GM18499 (cell line): ENCODE measurements at regions not wholly inside any gene's neighbourhood (a gene's known extent, or its start where the extent isn't known, plus 50 kb on each side); places are given as distances from the start of the nearest gene placed in this dataset.
A peak's percentile ranks its signal among the peaks of the same experiment; 100 is the strongest.
"Not testable (repeated sequence)": the region's sequence is repeated elsewhere in the genome, so short reads cannot be mapped to it uniquely, and the experiment has no call there.

Experiments used
- ATAC-seq: cut with Tn5 transposase; IDR thresholded peaks from one replicate; pipeline ENCODE4 v1.9.1; 2021; ENCODE audit warnings: moderate number of reproducible peaks; ENCODE audit not compliant: insufficient read depth, unreplicated experiment

DNA sequence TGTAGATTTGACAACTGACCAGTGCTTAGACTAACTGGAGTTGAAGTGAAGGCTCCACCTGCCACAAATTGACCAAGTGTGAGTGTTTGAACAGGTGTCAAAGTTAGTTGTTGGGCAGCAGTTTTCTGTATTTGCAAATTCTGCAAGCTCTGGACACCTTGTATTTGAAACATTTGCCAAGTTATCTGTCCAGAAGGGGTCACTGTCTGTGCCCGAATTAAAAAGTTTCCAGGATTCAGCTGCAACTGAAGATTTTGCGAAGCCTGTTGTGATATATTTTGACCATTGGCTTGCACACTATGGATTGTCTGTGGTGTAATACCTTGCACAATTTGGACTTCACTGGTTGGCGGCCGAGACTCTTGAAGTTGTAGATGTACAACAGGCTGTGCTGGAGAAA lies 1690.7 kb downstream of the SLITRK5 start:
- no peak for ATAC-seq

DNA sequence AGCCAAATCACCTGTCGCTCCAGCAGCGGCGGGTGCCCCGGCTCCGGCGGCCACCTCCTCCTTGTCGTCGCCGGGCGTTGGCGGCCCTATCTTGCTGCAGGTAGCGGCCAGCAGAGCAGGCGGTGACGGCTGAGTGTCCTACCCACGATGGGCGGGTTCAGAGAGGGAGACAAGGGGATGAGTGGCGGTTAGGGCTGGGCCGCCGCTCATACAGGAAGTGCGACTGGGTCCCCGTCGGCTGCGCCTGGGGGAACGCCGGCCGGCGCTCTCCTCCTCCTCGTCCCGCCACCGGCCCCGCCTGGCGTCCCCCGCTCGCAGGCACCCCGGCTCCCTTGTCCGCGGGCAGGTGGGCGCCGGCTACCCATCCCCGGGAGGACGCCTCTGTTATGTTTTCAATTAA lies 1692.0 kb downstream of the SLITRK5 start:
- ATAC-seq: no peak

GRCh38 chr13:89372193-89372592 lies 1701.0 kb downstream of the SLITRK5 start:
- ATAC-seq: no peak

DNA sequence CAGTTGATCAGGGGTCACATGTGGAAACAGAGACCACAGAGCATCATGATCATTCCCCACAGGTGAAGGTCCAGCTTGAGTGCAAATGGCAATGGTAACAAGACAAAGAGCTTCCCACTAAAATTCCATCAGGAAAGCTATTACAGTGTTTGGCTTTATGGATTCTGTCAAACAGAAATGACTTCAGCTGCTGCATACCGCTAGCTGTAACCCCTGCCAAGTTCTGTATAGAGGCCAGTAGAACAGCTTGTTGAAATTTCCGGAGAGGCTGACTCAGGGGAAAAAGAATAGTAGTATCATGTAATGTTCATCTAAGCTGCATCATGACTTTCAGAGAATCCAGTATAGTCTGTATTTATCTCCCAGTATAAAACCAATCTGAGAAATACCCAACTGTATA lies 1704.7 kb downstream of the SLITRK5 start:
- no peak for ATAC-seq

DNA sequence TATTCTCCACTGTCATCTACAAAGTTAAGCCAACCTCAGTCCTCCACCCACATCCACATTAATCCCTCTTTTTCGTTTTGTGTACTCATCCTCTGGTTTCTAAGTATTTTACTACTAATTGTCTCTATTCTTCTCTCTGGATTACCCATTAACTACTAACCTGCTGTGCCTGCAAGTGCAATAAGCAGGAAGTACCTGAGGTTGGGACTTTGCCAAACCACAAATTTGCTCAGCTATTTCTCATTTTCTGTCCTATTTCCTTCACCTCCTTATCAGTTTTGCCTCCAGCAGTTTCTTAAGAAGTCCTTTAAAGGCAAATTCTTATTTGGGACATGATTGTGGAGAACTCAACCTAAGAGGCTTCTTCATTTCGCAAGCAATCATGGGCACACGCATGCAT lies 1708.9 kb downstream of the SLITRK5 start:
- ATAC-seq: no peak

DNA sequence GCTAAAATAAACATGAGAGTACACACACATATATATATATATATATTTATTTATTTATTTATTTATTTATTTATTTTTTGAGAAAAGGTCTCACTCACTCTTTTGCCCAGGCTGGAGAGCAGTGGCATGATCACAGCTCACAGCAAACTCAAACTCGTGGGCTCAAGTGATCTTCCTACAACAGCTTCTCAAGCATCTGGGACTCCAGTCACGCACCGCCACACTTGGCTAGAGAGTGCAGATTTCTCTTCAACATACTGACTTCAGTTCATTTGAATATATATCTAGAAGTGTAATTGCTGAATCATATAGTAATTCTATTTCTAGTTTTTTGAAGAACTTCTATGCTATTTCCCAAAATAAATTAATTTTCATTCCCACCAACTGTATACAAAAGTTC lies 1711.8 kb downstream of the SLITRK5 start:
- ATAC-seq: no peak

GRCh38 chr13:89383891-89384290 lies 1712.7 kb downstream of the SLITRK5 start:
- no peak for ATAC-seq

DNA sequence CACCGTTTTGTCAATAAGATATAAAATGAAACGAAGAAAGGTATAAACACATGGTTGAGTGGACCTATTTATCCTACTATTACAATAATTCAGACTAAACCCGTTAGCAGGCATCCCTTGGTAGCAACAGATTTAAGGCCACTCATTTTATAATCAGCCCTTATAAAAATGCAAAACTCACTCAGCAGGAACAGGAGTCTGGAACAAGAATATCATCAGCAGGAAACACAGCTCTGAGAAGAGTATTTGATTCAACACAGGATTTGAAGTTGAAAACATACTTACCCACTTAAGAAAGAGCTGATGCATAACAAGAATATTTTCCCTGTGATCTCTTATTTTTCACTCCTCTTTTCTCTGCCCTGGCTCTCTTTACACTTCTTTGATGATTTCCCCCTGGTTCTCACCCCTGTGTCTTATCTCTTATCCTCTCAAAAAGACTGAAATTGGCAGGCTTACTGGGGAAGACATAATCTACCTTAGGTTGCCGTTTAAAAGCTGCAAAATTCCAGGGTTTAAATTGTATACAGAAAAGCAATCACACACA lies 1722.7 kb downstream of the SLITRK5 start:
- no peak for ATAC-seq

DNA sequence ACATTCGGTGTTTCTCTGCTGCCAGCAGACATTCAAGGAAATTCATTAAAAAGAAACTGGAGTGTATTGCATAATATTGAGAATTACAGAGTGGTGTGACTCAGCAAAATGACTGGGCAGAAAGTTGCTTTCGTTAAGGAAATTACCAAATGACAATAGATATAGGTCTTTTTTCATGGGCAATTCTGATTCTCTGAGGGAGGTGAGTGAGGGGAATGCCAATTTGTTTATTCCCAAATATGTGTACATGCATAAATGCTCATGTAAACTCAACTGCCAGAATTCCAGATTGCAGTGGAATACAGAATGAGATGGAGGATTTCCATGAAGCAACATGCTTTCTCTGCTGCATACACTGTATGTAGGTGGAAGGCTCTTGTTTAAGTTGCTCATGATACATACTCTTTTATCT lies 1730.1 kb downstream of the SLITRK5 start:
- ATAC-seq: no peak

DNA sequence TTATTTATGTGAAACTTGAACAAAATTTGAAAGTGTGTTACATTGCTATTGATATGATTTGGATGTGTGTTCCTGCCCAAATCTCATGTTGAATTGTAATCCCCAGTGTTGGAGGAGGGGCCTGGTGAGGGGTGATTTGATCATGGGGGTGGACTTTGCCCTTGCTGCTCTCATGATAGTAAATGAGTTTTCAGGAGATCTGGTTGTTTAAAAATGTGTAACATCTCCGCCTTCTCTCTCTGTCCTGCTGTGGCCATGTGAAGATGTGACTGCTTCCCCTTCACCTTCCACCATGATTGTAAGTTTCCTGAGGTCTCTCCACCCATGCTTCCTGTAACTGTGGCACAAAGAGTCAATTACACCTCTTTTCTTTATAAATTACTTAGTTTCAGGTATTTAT lies 1731.0 kb downstream of the SLITRK5 start:
- no peak for ATAC-seq

- ATAC-seq: not testable (repeated sequence)
Observed at GRCh38 chr13:89406096-89406495, 1734.9 kb downstream of the SLITRK5 start.

- no peak for ATAC-seq
Observed at GRCh38 chr13:89407357-89407756, 1736.2 kb downstream of the SLITRK5 start.

- no peak for ATAC-seq
Observed at GRCh38 chr13:89432997-89433396, 1761.8 kb downstream of the SLITRK5 start.

GRCh38 chr13:89434624-89435023 lies 1763.5 kb downstream of the SLITRK5 start:
- ATAC-seq: not testable (repeated sequence)

- no peak for ATAC-seq
Observed at GRCh38 chr13:89454681-89455080, 1783.5 kb downstream of the SLITRK5 start.

DNA sequence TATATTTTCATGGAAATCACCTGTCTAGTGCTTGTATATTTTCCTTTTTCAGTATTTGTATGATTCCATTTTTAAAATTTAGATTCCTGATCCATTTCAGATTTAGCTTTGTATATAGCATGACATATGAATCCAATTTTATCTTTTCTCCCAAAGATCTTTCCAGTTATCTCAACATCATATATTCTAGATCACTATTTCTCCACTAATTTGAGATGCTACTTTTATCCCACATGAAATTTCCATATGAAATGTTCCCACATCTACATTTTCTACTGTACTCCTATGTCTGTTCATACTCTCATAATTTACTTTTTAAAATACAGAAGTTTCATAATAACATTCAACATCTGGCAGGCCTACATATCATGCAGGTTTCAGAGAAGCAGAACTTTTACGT lies 1784.1 kb downstream of the SLITRK5 start:
- no peak for ATAC-seq

- ATAC-seq: no peak
Observed at GRCh38 chr13:89455741-89456140, 1784.6 kb downstream of the SLITRK5 start.

DNA sequence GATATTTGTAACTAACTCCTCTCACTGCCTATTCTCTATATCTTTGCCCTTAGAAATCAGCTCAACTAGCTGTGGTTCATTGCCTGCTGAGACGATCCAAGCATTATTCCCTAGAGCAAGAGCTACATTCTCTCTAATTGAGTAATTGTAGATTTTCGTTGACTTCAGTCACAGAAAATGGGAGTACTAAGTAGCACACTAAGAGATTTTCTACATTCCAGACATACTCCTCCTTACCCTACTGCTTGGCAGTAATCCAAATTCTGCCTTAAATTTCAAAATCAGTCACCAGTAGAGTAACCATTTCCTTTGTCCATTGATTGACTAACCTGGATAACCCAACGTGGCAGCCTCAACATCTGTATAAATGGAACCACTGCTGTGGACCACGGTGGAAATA lies 1786.8 kb downstream of the SLITRK5 start:
- no peak for ATAC-seq

DNA sequence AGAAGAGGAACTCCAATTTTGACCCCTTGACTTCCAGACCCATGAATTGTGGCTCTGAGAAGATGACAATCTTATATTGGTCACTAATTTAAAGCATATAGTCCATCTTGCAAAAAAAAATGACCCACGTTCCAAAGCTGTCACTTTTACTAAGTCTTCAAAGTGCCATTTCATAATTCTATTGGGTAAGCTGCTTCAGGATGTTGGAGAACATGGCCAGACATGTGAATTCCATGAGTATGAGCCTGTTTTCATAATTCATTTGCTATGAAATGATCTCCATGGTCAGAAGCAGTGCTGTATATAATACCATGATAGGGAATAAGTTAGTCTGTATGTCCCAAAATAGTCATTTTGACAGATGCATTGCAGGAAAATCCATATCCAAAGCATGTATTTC lies 1787.3 kb downstream of the SLITRK5 start:
- ATAC-seq: no peak

- not testable (repeated sequence) for ATAC-seq
Observed at GRCh38 chr13:89460895-89461294, 1789.7 kb downstream of the SLITRK5 start.

GRCh38 chr13:89465366-89465765 lies 1794.2 kb downstream of the SLITRK5 start:
- ATAC-seq: peak; percentile 68

DNA sequence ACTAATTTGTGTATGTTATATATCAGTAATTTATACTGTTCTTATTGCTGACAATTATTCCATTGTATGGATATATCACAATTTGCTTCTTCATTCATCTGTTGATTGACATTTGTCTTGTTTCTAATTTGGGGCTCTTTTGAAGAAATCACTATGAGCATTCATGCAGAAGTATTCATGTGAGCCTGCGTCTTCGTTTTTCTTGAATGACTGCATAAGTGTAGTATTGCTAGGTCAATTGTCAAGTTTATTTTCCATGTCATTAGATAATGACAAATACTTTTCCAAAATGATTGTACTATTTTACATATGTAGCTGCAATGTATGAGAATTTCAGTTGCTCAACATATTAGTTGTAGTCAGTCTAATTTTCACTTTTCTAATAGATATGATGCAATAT lies 1796.9 kb downstream of the SLITRK5 start:
- ATAC-seq: no peak

DNA sequence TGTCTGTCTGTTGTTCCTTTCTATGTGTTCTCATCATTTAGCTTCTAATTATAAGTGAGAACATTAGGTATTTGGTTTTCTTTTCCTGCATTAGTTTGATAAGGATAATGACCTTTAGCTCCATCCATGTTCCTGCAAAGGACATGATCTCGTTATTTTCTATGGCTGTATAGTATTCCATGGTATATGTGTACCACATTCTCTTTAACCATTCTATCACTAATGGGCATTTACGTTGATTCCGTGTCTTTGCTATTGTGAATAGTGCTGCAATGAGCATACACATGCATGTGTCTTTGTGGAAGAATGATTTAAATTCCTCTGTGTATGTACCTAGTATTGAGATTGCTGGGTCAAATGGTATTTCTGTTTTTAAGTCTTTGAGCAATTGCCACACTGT lies 1799.7 kb downstream of the SLITRK5 start:
- ATAC-seq: no peak
